B cell (primary cell): ENCODE measurements at regions not wholly inside any gene's neighbourhood (a gene's known extent, or its start where the extent isn't known, plus 50 kb on each side); places are given as distances from the start of the nearest gene placed in this dataset.

ENCODE experiments used
- EZH2 ChIP-seq: IDR thresholded peaks from 2 replicates; pipeline ENCODE4 v1.6.1; 2012; ENCODE audit warnings: borderline replicate concordance, low read depth, mild to moderate bottlenecking, moderate library complexity, low read length; ENCODE audit not compliant: insufficient read depth, poor library complexity, severe bottlenecking
- TF ChIP-seq, protein P1 (sequence below): fragments of 200-600 bp; IDR thresholded peaks from one replicate; pipeline ENCODE4 v1.8.0; 2022; ENCODE audit warnings: antibody characterized with exemption, mild to moderate bottlenecking

DNA sequence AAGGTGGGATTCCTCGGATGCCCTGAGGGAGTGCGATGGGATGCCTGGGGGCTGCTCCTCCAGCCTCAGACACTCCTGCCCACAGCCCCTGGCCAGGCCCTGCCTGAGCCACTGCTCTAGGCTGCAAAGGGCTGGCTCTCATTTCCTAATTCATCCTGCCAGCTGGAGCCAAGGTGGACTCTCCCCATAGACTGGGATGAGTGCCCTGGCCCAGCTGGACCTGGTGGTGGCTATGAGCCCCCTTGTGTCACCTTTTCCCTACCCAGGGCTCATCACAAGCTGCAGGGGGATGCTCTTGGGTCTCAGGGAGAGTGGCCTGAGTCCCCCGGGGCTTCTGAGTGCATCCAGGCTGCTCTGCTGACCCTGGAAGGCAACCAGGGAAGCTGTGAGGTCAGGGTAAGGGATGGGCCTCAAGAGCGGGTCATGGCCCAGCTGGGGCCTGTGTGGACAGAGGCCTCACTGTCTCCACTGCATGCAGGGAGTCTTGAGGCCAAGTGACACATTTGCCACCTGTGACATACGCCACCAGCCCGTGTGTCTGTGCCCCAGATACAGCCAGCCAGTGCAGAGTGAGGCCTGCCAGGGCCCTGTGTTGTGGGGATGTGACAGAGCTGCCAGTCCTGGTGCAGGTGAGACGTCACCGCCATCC lies 102.7 kb upstream of the IER5L start:
- TF ChIP-seq, protein P1, sequence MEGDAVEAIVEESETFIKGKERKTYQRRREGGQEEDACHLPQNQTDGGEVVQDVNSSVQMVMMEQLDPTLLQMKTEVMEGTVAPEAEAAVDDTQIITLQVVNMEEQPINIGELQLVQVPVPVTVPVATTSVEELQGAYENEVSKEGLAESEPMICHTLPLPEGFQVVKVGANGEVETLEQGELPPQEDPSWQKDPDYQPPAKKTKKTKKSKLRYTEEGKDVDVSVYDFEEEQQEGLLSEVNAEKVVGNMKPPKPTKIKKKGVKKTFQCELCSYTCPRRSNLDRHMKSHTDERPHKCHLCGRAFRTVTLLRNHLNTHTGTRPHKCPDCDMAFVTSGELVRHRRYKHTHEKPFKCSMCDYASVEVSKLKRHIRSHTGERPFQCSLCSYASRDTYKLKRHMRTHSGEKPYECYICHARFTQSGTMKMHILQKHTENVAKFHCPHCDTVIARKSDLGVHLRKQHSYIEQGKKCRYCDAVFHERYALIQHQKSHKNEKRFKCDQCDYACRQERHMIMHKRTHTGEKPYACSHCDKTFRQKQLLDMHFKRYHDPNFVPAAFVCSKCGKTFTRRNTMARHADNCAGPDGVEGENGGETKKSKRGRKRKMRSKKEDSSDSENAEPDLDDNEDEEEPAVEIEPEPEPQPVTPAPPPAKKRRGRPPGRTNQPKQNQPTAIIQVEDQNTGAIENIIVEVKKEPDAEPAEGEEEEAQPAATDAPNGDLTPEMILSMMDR, result no peak
- TF ChIP-seq EZH2, result no peak
